ENCODE measurements at regions not wholly inside any gene's neighbourhood (a gene's known extent, or its start where the extent isn't known, plus 50 kb on each side); places are given as distances from the start of the nearest gene placed in this dataset.

DNA sequence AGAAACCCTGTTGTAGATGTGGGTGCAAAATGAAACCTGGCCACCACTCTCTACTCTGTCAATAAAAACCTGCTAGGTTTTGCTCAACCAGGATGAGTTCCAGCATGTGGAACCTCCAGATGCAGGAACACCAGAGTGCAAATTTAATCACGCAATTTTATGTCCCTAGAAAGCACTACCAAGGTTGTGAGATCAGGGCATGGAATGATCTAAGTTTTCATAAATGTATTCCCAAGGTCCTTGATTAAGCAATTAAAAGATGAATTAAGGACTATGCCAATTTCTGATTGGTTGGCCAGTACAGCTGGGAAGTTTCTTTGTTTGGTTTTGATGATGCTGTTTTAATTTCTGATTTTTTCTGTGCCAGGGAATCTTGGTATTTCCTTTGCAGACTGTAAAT, 179.2 kb downstream of the KCNS3 start:
- POLR2A ChIA-PET (ENCODE audit: unreplicated experiment) = no interaction called here
- no peak overlapping the region for H2AFZ ChIP-seq
- H4K20me1 ChIP-seq (ENCODE audit: insufficient read depth) = no peaks in the 10 kb centered on the region
- H3K9me3 ChIP-seq (ENCODE audit: insufficient read depth, low read depth) = no peaks in the 10 kb centered on the region
- intact Hi-C loops (cut with micrococcal nuclease; ENCODE audit: unreplicated experiment) = no loop called here
- H3K36me3 ChIP-seq (ENCODE audit: low read depth) = no peaks in the 10 kb centered on the region
- CTCF ChIA-PET = no interaction called here
- no peaks in the 10 kb centered on the region; the same call in 1 of the 2 replicates for H3K4me1 ChIP-seq (replicated peaks; ENCODE audit: insufficient read depth)
- H3K79me2 ChIP-seq (ENCODE audit: low read depth) = no peaks in the 10 kb centered on the region
- H3K27ac ChIP-seq = no peak overlapping the region
- no peak for DNase-seq
- no peaks in the 10 kb centered on the region for H3K9me2 ChIP-seq (ENCODE audit: insufficient read depth)
- BruUV-seq (replicated peaks) = no TSS peak
- no peak for TF ChIP-seq EZH2 (IDR thresholded peaks at IDR 0.05; ENCODE audit: low read depth)
- TF ChIP-seq, protein P1, sequence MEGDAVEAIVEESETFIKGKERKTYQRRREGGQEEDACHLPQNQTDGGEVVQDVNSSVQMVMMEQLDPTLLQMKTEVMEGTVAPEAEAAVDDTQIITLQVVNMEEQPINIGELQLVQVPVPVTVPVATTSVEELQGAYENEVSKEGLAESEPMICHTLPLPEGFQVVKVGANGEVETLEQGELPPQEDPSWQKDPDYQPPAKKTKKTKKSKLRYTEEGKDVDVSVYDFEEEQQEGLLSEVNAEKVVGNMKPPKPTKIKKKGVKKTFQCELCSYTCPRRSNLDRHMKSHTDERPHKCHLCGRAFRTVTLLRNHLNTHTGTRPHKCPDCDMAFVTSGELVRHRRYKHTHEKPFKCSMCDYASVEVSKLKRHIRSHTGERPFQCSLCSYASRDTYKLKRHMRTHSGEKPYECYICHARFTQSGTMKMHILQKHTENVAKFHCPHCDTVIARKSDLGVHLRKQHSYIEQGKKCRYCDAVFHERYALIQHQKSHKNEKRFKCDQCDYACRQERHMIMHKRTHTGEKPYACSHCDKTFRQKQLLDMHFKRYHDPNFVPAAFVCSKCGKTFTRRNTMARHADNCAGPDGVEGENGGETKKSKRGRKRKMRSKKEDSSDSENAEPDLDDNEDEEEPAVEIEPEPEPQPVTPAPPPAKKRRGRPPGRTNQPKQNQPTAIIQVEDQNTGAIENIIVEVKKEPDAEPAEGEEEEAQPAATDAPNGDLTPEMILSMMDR (conservative IDR thresholded peaks at IDR 0.05) = no peak
- no peak overlapping the region for H3K4me2 ChIP-seq
- H3K4me3 ChIP-seq = no peak overlapping the region
- no peaks in the 10 kb centered on the region for H3K27me3 ChIP-seq (ENCODE audit: insufficient read depth, low read depth)
- no peaks in the 10 kb centered on the region for H3F3A ChIP-seq (ENCODE audit: insufficient read depth, low read depth)

DNA sequence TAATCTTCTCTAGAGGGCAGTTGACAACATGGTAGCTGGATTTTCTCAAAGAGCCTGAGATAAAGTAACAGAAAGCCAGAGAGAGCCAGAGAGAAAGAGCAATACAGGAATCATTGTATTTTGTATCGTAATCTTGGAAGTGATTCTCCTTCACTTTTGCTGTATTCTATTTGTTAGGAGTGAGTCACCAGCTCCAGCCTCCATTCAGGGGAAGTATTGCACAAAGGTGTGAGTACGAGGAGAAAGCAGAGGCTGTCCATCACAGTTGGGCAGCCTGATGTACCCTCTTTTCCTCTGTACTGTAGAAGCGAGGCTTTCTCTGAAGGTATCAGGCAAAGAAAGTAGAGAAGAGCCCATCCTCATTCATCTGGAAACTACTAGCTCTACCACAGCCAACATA, 176.8 kb downstream of the KCNS3 start:
- Histone ChIP-seq H3K27me3 (ENCODE audit: insufficient read depth, low read depth) (no peaks in the 10 kb centered on the region), H3K27ac (no peak overlapping the region), H3K4me2 (no peak overlapping the region; the same call in 1 of the 2 replicates), H3K4me3 (no peak overlapping the region), H3K36me3 (ENCODE audit: low read depth) (no peaks in the 10 kb centered on the region), H3K4me1 (replicated peaks; ENCODE audit: insufficient read depth) (no peaks in the 10 kb centered on the region; the same call in 1 of the 2 replicates), H3K9me2 (ENCODE audit: insufficient read depth) (no peaks in the 10 kb centered on the region), H4K20me1 (ENCODE audit: insufficient read depth) (no peaks in the 10 kb centered on the region), H2AFZ (no peak overlapping the region), H3F3A (ENCODE audit: insufficient read depth, low read depth) (no peaks in the 10 kb centered on the region), H3K9me3 (ENCODE audit: insufficient read depth, low read depth) (no peaks in the 10 kb centered on the region), H3K79me2 (ENCODE audit: low read depth) (no peaks in the 10 kb centered on the region)
- no TSS peak for BruUV-seq (replicated peaks)
- intact Hi-C loops (cut with micrococcal nuclease; ENCODE audit: unreplicated experiment) = no loop called here
- ChIA-PET CTCF (no interaction called here), POLR2A (ENCODE audit: unreplicated experiment) (no interaction called here)
- no peak for TF ChIP-seq EZH2 (IDR thresholded peaks at IDR 0.05; ENCODE audit: low read depth)
- TF ChIP-seq, protein P1 (conservative IDR thresholded peaks at IDR 0.05) = no peak
- DNase-seq = no peak

DNA sequence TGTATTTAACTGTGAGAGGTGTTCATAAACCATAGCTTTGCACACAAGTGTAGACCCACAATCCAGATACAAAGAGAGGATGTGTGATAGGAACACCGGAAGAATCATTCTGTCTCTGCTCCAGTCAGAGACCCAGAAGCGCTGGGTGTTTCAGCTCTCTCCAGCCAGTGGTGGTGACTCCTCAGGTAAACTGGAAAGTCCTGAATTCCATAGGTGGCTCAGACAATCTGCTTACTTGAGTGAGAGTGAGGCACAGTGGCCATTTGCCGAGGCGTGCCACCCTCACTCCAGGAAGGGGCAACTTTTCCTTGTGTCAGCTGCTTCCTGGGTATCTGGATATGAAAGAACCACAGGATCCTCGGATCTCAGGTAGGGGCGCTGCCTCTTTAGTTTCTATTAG, 171.5 kb downstream of the KCNS3 start:
- Histone ChIP-seq H3K4me2 (no peak overlapping the region), H2AFZ (no peak overlapping the region), H3K4me3 (no peak overlapping the region), H3K79me2 (ENCODE audit: low read depth) (no peaks in the 10 kb centered on the region), H3K36me3 (ENCODE audit: low read depth) (no peaks in the 10 kb centered on the region), H3K27ac (no peak overlapping the region), H3K9me3 (ENCODE audit: insufficient read depth, low read depth) (peaks cover 7% of the 10 kb centered on the region; the same call in 1 of the 2 replicates), H3K4me1 (replicated peaks; ENCODE audit: insufficient read depth) (peaks cover 32% of the 10 kb centered on the region), H3K9me2 (ENCODE audit: insufficient read depth) (no peaks in the 10 kb centered on the region), H4K20me1 (ENCODE audit: insufficient read depth) (no peaks in the 10 kb centered on the region), H3K27me3 (ENCODE audit: insufficient read depth, low read depth) (no peaks in the 10 kb centered on the region), H3F3A (ENCODE audit: insufficient read depth, low read depth) (peaks cover 20% of the 10 kb centered on the region)
- BruUV-seq (replicated peaks) = no TSS peak
- POLR2A ChIA-PET (ENCODE audit: unreplicated experiment) = interaction anchor here (0.7 kb wide), 1 partner anchor 1127 kb away, joined by 3 read pairs; no protein-coding TSS in a partner anchor
- TF ChIP-seq, protein P1 (conservative IDR thresholded peaks at IDR 0.05) = no peak
- no peak for TF ChIP-seq EZH2 (IDR thresholded peaks at IDR 0.05; ENCODE audit: low read depth)
- CTCF ChIA-PET = no interaction called here
- intact Hi-C loops (cut with micrococcal nuclease; ENCODE audit: unreplicated experiment) = no loop called here
- DNase-seq = peak in 1 of 2 experiments; percentile 14

Data from PC-9 (cell line).